ENCODE measurements at regions not wholly inside any gene's neighbourhood (a gene's known extent, or its start where the extent isn't known, plus 50 kb on each side); places are given as distances from the start of the nearest gene placed in this dataset.

- no peak for DNase-seq
- Histone ChIP-seq H3K4me3 (ENCODE audit: low read length) (no peak overlapping the region), H3K27ac (ENCODE audit: low read length) (no peak overlapping the region), H3K4me1 (ENCODE audit: control insufficient read depth, insufficient read depth, low read length) (peaks cover 8% of the 10 kb centered on the region), H3K27me3 (ENCODE audit: control insufficient read depth, insufficient read depth) (no peaks in the 10 kb centered on the region), H3K9me3 (ENCODE audit: control insufficient read depth, low read length) (no peaks in the 10 kb centered on the region)
- 31% methylated on average over 5 of the region's 5 CpGs for WGBS
- intact Hi-C loops (cut with DNase I) = no loop called here
- ATAC-seq = no peak
These were observed 120.0 kb upstream of the HMHB1 start for GRCh38 chr5:143691945-143692290.

GRCh38 chr5:143691287-143691944 lies 120.5 kb upstream of the HMHB1 start:
- H3K9me3 ChIP-seq (ENCODE audit: control insufficient read depth, low read length) = no peaks in the 10 kb centered on the region
- no peaks in the 10 kb centered on the region for H3K27me3 ChIP-seq (ENCODE audit: control insufficient read depth, insufficient read depth)
- ATAC-seq = no peak
- DNase-seq = no peak
- H3K4me3 ChIP-seq (ENCODE audit: low read length) = no peak overlapping the region
- H3K27ac ChIP-seq (ENCODE audit: low read length) = no peak overlapping the region
- peaks cover 8% of the 10 kb centered on the region for H3K4me1 ChIP-seq (ENCODE audit: control insufficient read depth, insufficient read depth, low read length)
- intact Hi-C loops (cut with DNase I) = no loop called here
- 40% methylated on average over 3 of the region's 3 CpGs for WGBS

GRCh38 chr5:143687604-143688003 lies 124.4 kb upstream of the HMHB1 start:
- H3K4me3 ChIP-seq (ENCODE audit: low read length) = no peak overlapping the region
- peaks cover 2% of the 10 kb centered on the region for H3K4me1 ChIP-seq (ENCODE audit: control insufficient read depth, insufficient read depth, low read length)
- H3K27me3 ChIP-seq (ENCODE audit: control insufficient read depth, insufficient read depth) = no peaks in the 10 kb centered on the region
- DNase-seq (no peak), ATAC-seq (no peak)
- H3K9me3 ChIP-seq (ENCODE audit: control insufficient read depth, low read length) = no peaks in the 10 kb centered on the region
- H3K27ac ChIP-seq (ENCODE audit: low read length) = no peak overlapping the region
- intact Hi-C loops (cut with DNase I) = loop anchor here in 1 of 4 donors (10.0 kb wide), 1 partner anchor 273 kb away; no protein-coding TSS in a partner anchor

- no peak for DNase-seq
- 94% methylated on average over 2 of the region's 2 CpGs for WGBS
- H3K9me3 ChIP-seq (ENCODE audit: control insufficient read depth, low read length) = no peaks in the 10 kb centered on the region
- ATAC-seq = no peak
- no peak overlapping the region for H3K4me3 ChIP-seq (ENCODE audit: low read length)
- H3K27me3 ChIP-seq (ENCODE audit: control insufficient read depth, insufficient read depth) = no peaks in the 10 kb centered on the region
- intact Hi-C loops (cut with DNase I) = loop anchor here in 1 of 4 donors (10.0 kb wide), 1 partner anchor 271 kb away; no protein-coding TSS in a partner anchor
- H3K27ac ChIP-seq (ENCODE audit: low read length) = no peak overlapping the region
- H3K4me1 ChIP-seq (ENCODE audit: control insufficient read depth, insufficient read depth, low read length) = peaks cover 2% of the 10 kb centered on the region
These were observed 126.6 kb upstream of the HMHB1 start for GRCh38 chr5:143685246-143685815.

GRCh38 chr5:143683459-143683858 lies 128.5 kb upstream of the HMHB1 start:
- WGBS = 90% methylated on average over 1 of the region's 1 CpG
- no peak for ATAC-seq
- Histone ChIP-seq H3K4me3 (ENCODE audit: low read length) (no peak overlapping the region), H3K27ac (ENCODE audit: low read length) (no peak overlapping the region), H3K9me3 (ENCODE audit: control insufficient read depth, low read length) (no peaks in the 10 kb centered on the region), H3K4me1 (ENCODE audit: control insufficient read depth, insufficient read depth, low read length) (peaks cover 2% of the 10 kb centered on the region), H3K27me3 (ENCODE audit: control insufficient read depth, insufficient read depth) (no peaks in the 10 kb centered on the region)
- DNase-seq = no peak
- intact Hi-C loops (cut with DNase I) = loop anchor here in 1 of 4 donors (10.0 kb wide), 1 partner anchor 269 kb away; no protein-coding TSS in a partner anchor

- intact Hi-C loops (cut with DNase I) = loop anchor here in 1 of 4 donors (10.0 kb wide), 1 partner anchor 268 kb away; no protein-coding TSS in a partner anchor
- no peak overlapping the region for H3K27ac ChIP-seq (ENCODE audit: low read length)
- DNase-seq = no peak
These were observed 129.0 kb upstream of the HMHB1 start for GRCh38 chr5:143682929-143683386.

GRCh38 chr5:143682246-143682905 lies 129.6 kb upstream of the HMHB1 start:
- Histone ChIP-seq H3K4me3 (ENCODE audit: low read length) (no peak overlapping the region), H3K9me3 (ENCODE audit: control insufficient read depth, low read length) (no peaks in the 10 kb centered on the region), H3K4me1 (ENCODE audit: control insufficient read depth, insufficient read depth, low read length) (peaks cover 2% of the 10 kb centered on the region), H3K27me3 (ENCODE audit: control insufficient read depth, insufficient read depth) (no peaks in the 10 kb centered on the region), H3K27ac (ENCODE audit: low read length) (peak overlapping the region; percentile 91)
- WGBS = 43% methylated on average over 2 of the region's 2 CpGs
- intact Hi-C loops (cut with DNase I) = loop anchor here in 1 of 4 donors (10.0 kb wide), 1 partner anchor 268 kb away; no protein-coding TSS in a partner anchor
- DNase-seq = no peak
- ATAC-seq = peak; percentile 78 to 88

More at GRCh38 chr5:143682929-143683386, 129.0 kb upstream of the HMHB1 start:
- Histone ChIP-seq H3K27me3 (ENCODE audit: control insufficient read depth, insufficient read depth) (no peaks in the 10 kb centered on the region), H3K9me3 (ENCODE audit: control insufficient read depth, low read length) (no peaks in the 10 kb centered on the region), H3K4me3 (ENCODE audit: low read length) (no peak overlapping the region), H3K4me1 (ENCODE audit: control insufficient read depth, insufficient read depth, low read length) (peaks cover 2% of the 10 kb centered on the region)
- WGBS = 67% methylated on average over 3 of the region's 3 CpGs
- peak in 1 of 2 donors; percentile 27 for ATAC-seq

GRCh38 chr5:143680672-143681259 lies 131.2 kb upstream of the HMHB1 start:
- Histone ChIP-seq H3K4me1 (ENCODE audit: control insufficient read depth, insufficient read depth, low read length) (peaks cover 3% of the 10 kb centered on the region), H3K4me3 (ENCODE audit: low read length) (no peak overlapping the region), H3K27ac (ENCODE audit: low read length) (peak overlapping the region; percentile 2), H3K27me3 (ENCODE audit: control insufficient read depth, insufficient read depth) (no peaks in the 10 kb centered on the region), H3K9me3 (ENCODE audit: control insufficient read depth, low read length) (no peaks in the 10 kb centered on the region)
- DNase-seq (no peak), ATAC-seq (no peak)
- intact Hi-C loops (cut with DNase I) = loop anchor here in 1 of 4 donors (10.0 kb wide), 1 partner anchor 266 kb away; no protein-coding TSS in a partner anchor
- 83% methylated on average over 4 of the region's 4 CpGs for WGBS

- ATAC-seq = peak in 1 of 2 donors; percentile 50
- no peak for DNase-seq
- intact Hi-C loops (cut with DNase I) = loop anchor here in 1 of 4 donors (10.0 kb wide), 1 partner anchor 265 kb away; no protein-coding TSS in a partner anchor
- peak overlapping the region; percentile 37 for H3K27ac ChIP-seq (ENCODE audit: low read length)
- H3K4me3 ChIP-seq (ENCODE audit: low read length) = no peak overlapping the region
- no peaks in the 10 kb centered on the region for H3K9me3 ChIP-seq (ENCODE audit: control insufficient read depth, low read length)
- peaks cover 3% of the 10 kb centered on the region for H3K4me1 ChIP-seq (ENCODE audit: control insufficient read depth, insufficient read depth, low read length)
- WGBS = 59% methylated on average over 1 of the region's 1 CpG
- no peaks in the 10 kb centered on the region for H3K27me3 ChIP-seq (ENCODE audit: control insufficient read depth, insufficient read depth)
These were observed 132.2 kb upstream of the HMHB1 start for GRCh38 chr5:143679777-143680176.

GRCh38 chr5:143678148-143678905 lies 133.6 kb upstream of the HMHB1 start:
- no peak overlapping the region for H3K27ac ChIP-seq (ENCODE audit: low read length)
- ATAC-seq (no peak), DNase-seq (no peak)
- H3K27me3 ChIP-seq (ENCODE audit: control insufficient read depth, insufficient read depth) = no peaks in the 10 kb centered on the region
- no peaks in the 10 kb centered on the region for H3K9me3 ChIP-seq (ENCODE audit: control insufficient read depth, low read length)
- peaks cover 3% of the 10 kb centered on the region for H3K4me1 ChIP-seq (ENCODE audit: control insufficient read depth, insufficient read depth, low read length)
- intact Hi-C loops (cut with DNase I) = no loop called here
- H3K4me3 ChIP-seq (ENCODE audit: low read length) = no peak overlapping the region
- WGBS = 98% methylated on average over 1 of the region's 1 CpG

Measured in right cardiac atrium (tissue), 5 donors.